HEK293 (cell line): ENCODE measurements at regions not wholly inside any gene's neighbourhood (a gene's known extent, or its start where the extent isn't known, plus 50 kb on each side); places are given as distances from the start of the nearest gene placed in this dataset.

Experiments
- CTCF ChIA-PET: fragments of 350-600 bp; formaldehyde crosslinking; extraction: SDS; loops from one replicate; lab custom pipeline; 2021; ENCODE audit warnings: antibody characterized with exemption; lab: Yijun Ruan, JAX
- POLR2A ChIA-PET: fragments of 300-600 bp; formaldehyde crosslinking; extraction: SDS; loops from one replicate; lab custom pipeline; 2020; ENCODE audit warnings: antibody characterized with exemption, inconsistent platforms; lab: Yijun Ruan, JAX
- H3K27ac ChIP-seq: fragments of 200-500 bp; sonication (Bioruptor generic); 2 replicates; pipeline ENCODE4 v1.5.1; 2014; ENCODE audit warnings: low read depth, low read length, control low read depth, inconsistent platforms; ENCODE audit errors: extremely low read depth
- H3K36me3 ChIP-seq, 2 experiments: fragments of 200-500 bp in 1 of 2; sonication (Bioruptor generic) in 1 of 2; 1 replicate in 1 of 2; 2 replicates in 1 of 2; pipeline ENCODE4 v1.5.1; 2014 to 2017; ENCODE audit warnings: inconsistent platforms in 2 of 2, low read length in 2 of 2; ENCODE audit not compliant: control insufficient read depth in 2 of 2, insufficient read depth in 1 of 2
- H3K4me1 ChIP-seq: fragments of 200-500 bp; sonication (Bioruptor generic); 2 replicates; pipeline ENCODE4 v1.5.1; 2014; ENCODE audit warnings: mild to moderate bottlenecking, low read length, inconsistent platforms; ENCODE audit not compliant: control insufficient read depth, insufficient read depth
- H3K4me3 ChIP-seq: 2 replicates; pipeline ENCODE4 v1.5.1; 2011; ENCODE audit warnings: low read depth, mild to moderate bottlenecking, control low read depth, low read length, moderate library complexity
- H3K9me3 ChIP-seq: fragments of 200-500 bp; sonication (Bioruptor generic); 2 replicates; pipeline ENCODE4 v1.5.1; 2014; ENCODE audit warnings: low read depth, low read length, inconsistent platforms; ENCODE audit not compliant: control insufficient read depth, insufficient read depth
- BCL11B ChIP-seq: fragments of 450-650 bp; formaldehyde crosslinking; IDR thresholded peaks from 2 replicates; pipeline ENCODE4 v1.5.1; 2016; ENCODE audit warnings: low read depth, missing biosample characterization, missing genetic modification characterization
- GFI1B ChIP-seq: fragments of 450-650 bp; formaldehyde crosslinking; IDR thresholded peaks from 2 replicates; pipeline ENCODE4 v1.5.1; 2016; ENCODE audit warnings: missing biosample characterization, missing genetic modification characterization
- GLI2 ChIP-seq: fragments of 450-650 bp; formaldehyde crosslinking; IDR thresholded peaks from 2 replicates; pipeline ENCODE4; 2017; ENCODE audit warnings: missing biosample characterization, missing genetic modification characterization, low read depth, borderline replicate concordance
- GLIS2 ChIP-seq: fragments of 450-650 bp; formaldehyde crosslinking; IDR thresholded peaks from 2 replicates; pipeline ENCODE4 v1.5.1; 2016; ENCODE audit warnings: missing biosample characterization, missing genetic modification characterization
- HOXD13 ChIP-seq: sonication (generic); formaldehyde crosslinking; IDR thresholded peaks from 2 replicates; pipeline ENCODE4 v1.8.0; 2022; ENCODE audit warnings: missing genetic modification reagents, borderline replicate concordance
- OSR2 ChIP-seq: fragments of 450-650 bp; formaldehyde crosslinking; IDR thresholded peaks from 2 replicates; pipeline ENCODE4 v1.5.1; 2016; ENCODE audit warnings: missing biosample characterization, missing genetic modification characterization
- SCRT1 ChIP-seq: fragments of 450-650 bp; formaldehyde crosslinking; IDR thresholded peaks from 2 replicates; pipeline ENCODE4 v1.5.1; 2016; ENCODE audit warnings: missing biosample characterization, missing genetic modification characterization, borderline replicate concordance
- SCRT2 ChIP-seq: fragments of 450-650 bp; formaldehyde crosslinking; IDR thresholded peaks from 2 replicates; pipeline ENCODE4 v1.5.1; 2016; ENCODE audit warnings: missing biosample characterization, missing genetic modification characterization
- ZNF114 ChIP-seq: fragments of 450-650 bp; formaldehyde crosslinking; IDR thresholded peaks from 2 replicates; pipeline ENCODE4 v1.5.0; 2017; ENCODE audit warnings: missing biosample characterization, missing genetic modification characterization
- ZNF16 ChIP-seq: fragments of 450-650 bp; formaldehyde crosslinking; IDR thresholded peaks from 2 replicates; pipeline ENCODE4 v1.5.1; 2016; ENCODE audit warnings: low read depth, missing biosample characterization, missing genetic modification characterization
- ZNF214 ChIP-seq: fragments of 450-650 bp; formaldehyde crosslinking; IDR thresholded peaks from 2 replicates; pipeline ENCODE4 v1.5.1; 2017; ENCODE audit warnings: missing biosample characterization, mild to moderate bottlenecking, missing genetic modification characterization, borderline replicate concordance
- ZNF426 ChIP-seq: fragments of 450-650 bp; formaldehyde crosslinking; IDR thresholded peaks from 2 replicates; pipeline ENCODE4 v1.5.1; 2017; ENCODE audit warnings: missing biosample characterization, missing genetic modification characterization, mild to moderate bottlenecking, inconsistent platforms, moderate library complexity
- ZNF473 ChIP-seq: fragments of 450-650 bp; formaldehyde crosslinking; IDR thresholded peaks from 2 replicates; pipeline ENCODE4 v1.5.1; 2017; ENCODE audit warnings: missing biosample characterization, missing genetic modification characterization
- ZNF596 ChIP-seq: fragments of 450-650 bp; IDR thresholded peaks from 2 replicates; pipeline ENCODE4 v1.5.0; 2018; ENCODE audit warnings: missing biosample characterization, mild to moderate bottlenecking, missing genetic modification characterization, moderate library complexity
- ZNF623 ChIP-seq: fragments of 450-650 bp; formaldehyde crosslinking; IDR thresholded peaks from 2 replicates; pipeline ENCODE4 v1.5.1; 2016; ENCODE audit warnings: missing biosample characterization, missing genetic modification characterization
- ZNF660 ChIP-seq: fragments of 450-650 bp; IDR thresholded peaks from 2 replicates; pipeline ENCODE4 v1.5.1; 2018; ENCODE audit warnings: missing biosample characterization, mild to moderate bottlenecking, missing genetic modification characterization
- ZNF777 ChIP-seq: fragments of 450-650 bp; formaldehyde crosslinking; IDR thresholded peaks from 2 replicates; pipeline ENCODE4 v1.5.1; 2017; ENCODE audit warnings: missing biosample characterization, missing genetic modification characterization, borderline replicate concordance
- ZNF785 ChIP-seq: fragments of 450-650 bp; formaldehyde crosslinking; IDR thresholded peaks from 2 replicates; pipeline ENCODE4 v1.5.1; 2016; ENCODE audit warnings: missing biosample characterization, missing genetic modification characterization
- TF ChIP-seq, protein P1 (sequence below): fragments of 450-650 bp; formaldehyde crosslinking; IDR thresholded peaks from 2 replicates; pipeline ENCODE4 v1.5.1; 2016; ENCODE audit warnings: missing biosample characterization, missing genetic modification characterization, borderline replicate concordance
- TF ChIP-seq, protein P2 (sequence below): fragments of 450-650 bp; formaldehyde crosslinking; IDR thresholded peaks from 2 replicates; pipeline ENCODE4 v1.5.1; 2016; ENCODE audit warnings: missing biosample characterization, missing genetic modification characterization
- TF ChIP-seq, protein P3 (sequence below): fragments of 450-650 bp; formaldehyde crosslinking; IDR thresholded peaks from 2 replicates; pipeline ENCODE4 v1.5.1; 2017; ENCODE audit warnings: missing biosample characterization, mild to moderate bottlenecking, missing genetic modification characterization, moderate library complexity
- TF ChIP-seq, protein P4 (sequence below): fragments of 450-650 bp; formaldehyde crosslinking; IDR thresholded peaks from 2 replicates; pipeline ENCODE4 v1.5.1; 2016; ENCODE audit warnings: missing biosample characterization, missing genetic modification characterization

DNA sequence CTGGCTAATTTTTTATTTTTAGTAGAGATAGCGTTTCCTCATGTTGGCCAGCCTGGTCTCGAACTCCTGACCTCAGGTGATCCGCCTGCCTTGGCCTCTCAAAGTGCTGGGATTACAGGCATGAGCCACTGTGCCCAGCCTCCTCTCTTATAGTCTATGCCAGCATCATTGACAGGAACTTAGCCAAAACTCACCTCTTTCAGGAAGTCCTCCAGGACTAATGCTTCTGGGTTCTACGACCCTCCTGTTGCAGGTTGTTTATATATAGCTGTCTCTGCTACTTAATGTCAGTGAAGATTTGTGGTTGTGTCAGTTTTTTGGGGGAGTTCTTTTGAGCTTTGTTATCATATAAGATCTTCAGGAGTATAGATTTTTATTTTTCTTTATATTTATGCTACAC, 112.1 kb upstream of the CDC42EP3 start:
- TF ChIP-seq ZNF785 (no peak), GLIS2 (tag by site-specific recombination) (no peak), GFI1B (tag by site-specific recombination) (no peak), OSR2 (tag by site-specific recombination) (no peak), ZNF16 (tag by site-specific recombination) (no peak), ZNF596 (no peak), HOXD13 (no peak), GLI2 (tag by site-specific recombination) (no peak)
- TF ChIP-seq, protein P1, sequence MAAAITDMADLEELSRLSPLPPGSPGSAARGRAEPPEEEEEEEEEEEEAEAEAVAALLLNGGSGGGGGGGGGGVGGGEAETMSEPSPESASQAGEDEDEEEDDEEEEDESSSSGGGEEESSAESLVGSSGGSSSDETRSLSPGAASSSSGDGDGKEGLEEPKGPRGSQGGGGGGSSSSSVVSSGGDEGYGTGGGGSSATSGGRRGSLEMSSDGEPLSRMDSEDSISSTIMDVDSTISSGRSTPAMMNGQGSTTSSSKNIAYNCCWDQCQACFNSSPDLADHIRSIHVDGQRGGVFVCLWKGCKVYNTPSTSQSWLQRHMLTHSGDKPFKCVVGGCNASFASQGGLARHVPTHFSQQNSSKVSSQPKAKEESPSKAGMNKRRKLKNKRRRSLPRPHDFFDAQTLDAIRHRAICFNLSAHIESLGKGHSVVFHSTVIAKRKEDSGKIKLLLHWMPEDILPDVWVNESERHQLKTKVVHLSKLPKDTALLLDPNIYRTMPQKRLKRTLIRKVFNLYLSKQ (tag by site-specific recombination): no peak
- TF ChIP-seq, protein P2, sequence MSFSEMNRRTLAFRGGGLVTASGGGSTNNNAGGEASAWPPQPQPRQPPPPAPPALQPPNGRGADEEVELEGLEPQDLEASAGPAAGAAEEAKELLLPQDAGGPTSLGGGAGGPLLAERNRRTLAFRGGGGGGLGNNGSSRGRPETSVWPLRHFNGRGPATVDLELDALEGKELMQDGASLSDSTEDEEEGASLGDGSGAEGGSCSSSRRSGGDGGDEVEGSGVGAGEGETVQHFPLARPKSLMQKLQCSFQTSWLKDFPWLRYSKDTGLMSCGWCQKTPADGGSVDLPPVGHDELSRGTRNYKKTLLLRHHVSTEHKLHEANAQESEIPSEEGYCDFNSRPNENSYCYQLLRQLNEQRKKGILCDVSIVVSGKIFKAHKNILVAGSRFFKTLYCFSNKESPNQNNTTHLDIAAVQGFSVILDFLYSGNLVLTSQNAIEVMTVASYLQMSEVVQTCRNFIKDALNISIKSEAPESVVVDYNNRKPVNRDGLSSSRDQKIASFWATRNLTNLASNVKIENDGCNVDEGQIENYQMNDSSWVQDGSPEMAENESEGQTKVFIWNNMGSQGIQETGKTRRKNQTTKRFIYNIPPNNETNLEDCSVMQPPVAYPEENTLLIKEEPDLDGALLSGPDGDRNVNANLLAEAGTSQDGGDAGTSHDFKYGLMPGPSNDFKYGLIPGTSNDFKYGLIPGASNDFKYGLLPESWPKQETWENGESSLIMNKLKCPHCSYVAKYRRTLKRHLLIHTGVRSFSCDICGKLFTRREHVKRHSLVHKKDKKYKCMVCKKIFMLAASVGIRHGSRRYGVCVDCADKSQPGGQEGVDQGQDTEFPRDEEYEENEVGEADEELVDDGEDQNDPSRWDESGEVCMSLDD (tag by site-specific recombination): no peak
- H3K36me3 ChIP-seq: no peaks in the 10 kb centered on the region
- H3K4me3 ChIP-seq: no peak overlapping the region
- ChIA-PET CTCF (interaction anchor here (1.1 to 1.3 kb wide), 2 partner anchors 48 to 49 kb away, joined by 3 read pairs; no protein-coding TSS in a partner anchor), POLR2A (no interaction called here)
- H3K27ac ChIP-seq: no peak overlapping the region
- H3K4me1 ChIP-seq: peaks cover 11% of the 10 kb centered on the region; the same call in 1 of the 2 replicates
- H3K9me3 ChIP-seq: no peaks in the 10 kb centered on the region; the same call in 1 of the 2 replicates

DNA sequence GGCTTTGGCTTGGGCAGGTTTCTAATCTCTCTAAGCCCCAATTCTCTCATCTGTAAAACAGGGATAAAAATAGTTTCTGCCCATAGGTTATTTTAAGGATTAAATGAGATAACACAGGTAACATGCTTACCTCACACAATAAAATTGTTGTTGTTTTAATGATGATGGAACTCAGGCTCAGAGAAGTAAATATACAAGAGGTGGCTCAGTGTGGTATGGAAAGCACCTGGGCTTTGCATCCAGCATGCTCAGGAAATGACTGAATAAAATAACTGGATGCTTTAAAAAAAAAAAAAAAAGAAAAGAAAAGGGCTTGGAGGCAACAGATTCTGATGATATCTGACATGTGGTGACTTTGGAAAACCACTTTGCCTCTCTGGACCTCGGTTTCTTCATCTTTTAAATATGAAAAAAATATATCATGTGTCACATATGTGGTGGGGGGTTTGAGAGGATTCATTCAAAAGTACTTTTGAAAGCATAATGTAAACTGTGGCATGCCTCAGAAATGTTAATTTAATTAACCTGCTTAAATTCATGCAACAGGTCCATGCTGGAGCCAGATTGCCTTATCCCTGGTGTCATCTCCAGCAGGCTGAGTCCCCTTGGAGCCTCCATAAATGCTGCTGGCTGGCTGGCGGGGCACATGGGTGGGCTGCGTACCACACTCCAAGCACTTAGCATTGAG, 112.8 kb upstream of the CDC42EP3 start:
- Histone ChIP-seq H3K4me3 (no peak overlapping the region), H3K4me1 (peaks cover 11% of the 10 kb centered on the region; the same call in 1 of the 2 replicates), H3K9me3 (no peaks in the 10 kb centered on the region; the same call in 1 of the 2 replicates), H3K36me3 (no peaks in the 10 kb centered on the region), H3K27ac (no peak overlapping the region; the same call in 1 of the 2 replicates)
- POLR2A ChIA-PET: interaction anchor here (0.6 kb wide), 1 partner anchor 12 kb away, joined by 3 read pairs; no protein-coding TSS in a partner anchor
- no peak for TF ChIP-seq ZNF114 (tag by site-specific recombination)
- no peak for TF ChIP-seq ZNF777 (tag by site-specific recombination)
- no peak for TF ChIP-seq ZNF426 (tag by site-specific recombination)
- TF ChIP-seq ZNF623 (tag by site-specific recombination): no peak
- no peak for TF ChIP-seq ZNF214 (tag by site-specific recombination)
- no peak for TF ChIP-seq BCL11B (tag by site-specific recombination)
- TF ChIP-seq, protein P3, sequence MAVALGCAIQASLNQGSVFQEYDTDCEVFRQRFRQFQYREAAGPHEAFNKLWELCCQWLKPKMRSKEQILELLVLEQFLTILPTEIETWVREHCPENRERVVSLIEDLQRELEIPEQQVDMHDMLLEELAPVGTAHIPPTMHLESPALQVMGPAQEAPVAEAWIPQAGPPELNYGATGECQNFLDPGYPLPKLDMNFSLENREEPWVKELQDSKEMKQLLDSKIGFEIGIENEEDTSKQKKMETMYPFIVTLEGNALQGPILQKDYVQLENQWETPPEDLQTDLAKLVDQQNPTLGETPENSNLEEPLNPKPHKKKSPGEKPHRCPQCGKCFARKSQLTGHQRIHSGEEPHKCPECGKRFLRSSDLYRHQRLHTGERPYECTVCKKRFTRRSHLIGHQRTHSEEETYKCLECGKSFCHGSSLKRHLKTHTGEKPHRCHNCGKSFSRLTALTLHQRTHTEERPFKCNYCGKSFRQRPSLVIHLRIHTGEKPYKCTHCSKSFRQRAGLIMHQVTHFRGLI (tag by site-specific recombination): no peak
- TF ChIP-seq SCRT1: peak; percentile 37; the same call in 1 of the 2 replicates
- TF ChIP-seq SCRT2 (tag by site-specific recombination): peak; percentile 82
- no peak for TF ChIP-seq ZNF473 (tag by site-specific recombination)
- TF ChIP-seq ZNF660 (tag by site-specific recombination): no peak
- TF ChIP-seq, protein P4, sequence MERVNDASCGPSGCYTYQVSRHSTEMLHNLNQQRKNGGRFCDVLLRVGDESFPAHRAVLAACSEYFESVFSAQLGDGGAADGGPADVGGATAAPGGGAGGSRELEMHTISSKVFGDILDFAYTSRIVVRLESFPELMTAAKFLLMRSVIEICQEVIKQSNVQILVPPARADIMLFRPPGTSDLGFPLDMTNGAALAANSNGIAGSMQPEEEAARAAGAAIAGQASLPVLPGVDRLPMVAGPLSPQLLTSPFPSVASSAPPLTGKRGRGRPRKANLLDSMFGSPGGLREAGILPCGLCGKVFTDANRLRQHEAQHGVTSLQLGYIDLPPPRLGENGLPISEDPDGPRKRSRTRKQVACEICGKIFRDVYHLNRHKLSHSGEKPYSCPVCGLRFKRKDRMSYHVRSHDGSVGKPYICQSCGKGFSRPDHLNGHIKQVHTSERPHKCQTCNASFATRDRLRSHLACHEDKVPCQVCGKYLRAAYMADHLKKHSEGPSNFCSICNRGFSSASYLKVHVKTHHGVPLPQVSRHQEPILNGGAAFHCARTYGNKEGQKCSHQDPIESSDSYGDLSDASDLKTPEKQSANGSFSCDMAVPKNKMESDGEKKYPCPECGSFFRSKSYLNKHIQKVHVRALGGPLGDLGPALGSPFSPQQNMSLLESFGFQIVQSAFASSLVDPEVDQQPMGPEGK (tag by site-specific recombination): no peak
- CTCF ChIA-PET: interaction anchor here (0.6 to 1.3 kb wide), 3 partner anchors 11 to 90 kb away, joined by 3 read pairs; no protein-coding TSS in a partner anchor
